Nephron progenitor cell (in vitro differentiated cells): ENCODE measurements at regions not wholly inside any gene's neighbourhood (a gene's known extent, or its start where the extent isn't known, plus 50 kb on each side); places are given as distances from the start of the nearest gene placed in this dataset.
"Not testable (repeated sequence)": the region's sequence is repeated elsewhere in the genome, so short reads cannot be mapped to it uniquely, and the experiment has no call there.

ENCODE experiments used
- DNase-seq: peaks from one replicate; pipeline ENCODE4 v3.0.0; 2021
- H3K27ac Mint-ChIP-seq: 2 replicates; pipeline ENCODE4 v1.8.0; 2021; ENCODE audit warnings: mild to moderate bottlenecking, moderate library complexity, mixed read lengths
- H3K27me3 Mint-ChIP-seq: 2 replicates; pipeline ENCODE4 v1.8.0; 2021; ENCODE audit warnings: mild to moderate bottlenecking, low read depth, mixed read lengths; ENCODE audit not compliant: poor library complexity
- H3K36me3 Mint-ChIP-seq: 2 replicates; pipeline ENCODE4 v1.8.0; 2021; ENCODE audit warnings: low read depth, mixed read lengths
- H3K4me1 Mint-ChIP-seq: 2 replicates; pipeline ENCODE4 v1.8.0; 2021; ENCODE audit warnings: mixed read lengths
- H3K4me3 Mint-ChIP-seq: 2 replicates; pipeline ENCODE4 v1.8.0; 2021; ENCODE audit warnings: mild to moderate bottlenecking, moderate library complexity, mixed read lengths
- H3K9me3 Mint-ChIP-seq: 2 replicates; pipeline ENCODE4 v1.8.0; 2021; ENCODE audit warnings: mild to moderate bottlenecking, moderate library complexity, mixed read lengths

DNA sequence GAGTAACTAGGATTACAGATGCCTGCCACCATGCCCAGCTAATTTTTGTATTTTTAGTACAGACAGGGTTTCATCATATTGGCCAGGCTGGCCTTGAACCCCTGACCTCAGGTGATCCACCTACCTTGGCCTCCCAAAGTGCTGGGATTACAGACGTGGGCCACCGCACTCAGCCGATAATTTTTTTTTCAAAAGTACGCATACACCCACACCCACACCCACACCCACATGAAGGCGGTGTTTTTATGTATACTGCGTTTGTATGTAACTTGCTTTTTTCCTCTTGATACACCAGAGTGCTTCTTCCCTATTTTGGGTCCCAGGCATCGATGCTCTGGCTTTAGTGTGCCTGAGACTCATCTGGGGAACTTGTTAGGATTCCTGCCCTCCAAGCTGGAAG, 2932.3 kb downstream of the RPIA start:
- H3K9me3 Mint-ChIP-seq, H3K27ac Mint-ChIP-seq, H3K4me1 Mint-ChIP-seq, H3K36me3 Mint-ChIP-seq, DNase-seq, H3K4me3 Mint-ChIP-seq, H3K27me3 Mint-ChIP-seq: not testable (repeated sequence)

DNA sequence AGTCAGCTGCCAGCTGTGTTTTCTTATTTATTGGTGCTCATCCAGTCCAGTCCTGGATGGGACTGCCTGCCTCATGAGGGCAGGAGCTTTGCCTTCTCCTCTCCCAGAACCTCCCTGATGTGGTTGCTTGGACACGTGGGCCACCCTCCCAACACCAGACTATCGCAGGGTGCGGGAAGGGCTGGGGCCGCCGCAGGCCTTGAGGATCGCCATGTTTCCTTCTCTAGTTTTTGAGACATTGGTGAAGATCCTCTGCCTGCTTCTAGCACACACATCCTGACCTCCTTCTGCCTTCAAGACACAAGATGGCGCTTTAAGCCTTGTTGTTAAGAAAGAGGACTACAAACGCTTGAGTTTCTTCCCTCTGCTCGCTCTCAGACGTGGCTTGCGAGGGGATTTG, 2937.0 kb downstream of the RPIA start:
- not testable (repeated sequence) for H3K27me3 Mint-ChIP-seq, H3K4me1 Mint-ChIP-seq, H3K27ac Mint-ChIP-seq, H3K4me3 Mint-ChIP-seq, DNase-seq, H3K36me3 Mint-ChIP-seq, H3K9me3 Mint-ChIP-seq

DNA sequence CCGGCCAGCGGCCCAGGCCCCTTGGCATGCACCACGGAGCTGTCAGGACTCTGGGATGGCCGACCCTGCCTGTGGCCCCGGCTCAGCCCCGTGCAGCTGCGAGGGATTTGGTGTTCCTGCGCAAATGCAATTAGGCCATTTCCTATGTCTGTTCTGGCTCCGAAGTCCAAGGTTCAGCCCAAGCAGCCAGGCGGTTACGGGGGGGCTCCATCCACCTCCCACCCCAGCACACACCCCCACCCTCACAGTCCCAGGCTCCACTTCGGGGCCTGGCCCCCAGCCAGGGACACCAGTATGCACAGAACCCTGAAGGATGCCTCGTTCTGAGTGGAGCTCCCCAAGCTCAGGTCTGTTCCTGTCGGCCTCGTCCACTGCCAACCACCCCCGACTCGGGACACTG, 2965.7 kb downstream of the RPIA start:
- not testable (repeated sequence) for H3K36me3 Mint-ChIP-seq, H3K27ac Mint-ChIP-seq, H3K4me3 Mint-ChIP-seq, H3K9me3 Mint-ChIP-seq, H3K4me1 Mint-ChIP-seq, H3K27me3 Mint-ChIP-seq, DNase-seq

DNA sequence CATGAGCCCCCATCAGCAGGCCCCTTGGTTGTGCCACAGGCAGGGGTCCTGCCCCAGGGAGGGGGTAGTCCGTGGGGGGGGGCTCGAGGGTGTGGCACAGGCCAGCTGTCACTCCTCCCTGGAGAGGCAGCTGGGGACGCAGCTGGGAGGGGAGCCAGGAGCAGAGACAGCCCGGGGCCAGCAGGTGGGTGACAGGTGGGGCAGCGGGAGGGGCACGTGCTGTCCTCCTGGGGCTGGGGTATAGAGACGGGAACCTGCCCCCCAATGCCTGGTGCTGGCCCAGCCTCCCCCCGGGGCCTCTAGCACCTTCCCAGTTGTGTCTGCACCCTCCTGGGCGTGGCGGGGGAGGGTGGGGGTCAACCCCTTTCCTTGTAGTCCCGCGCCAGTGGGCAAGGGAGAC, 2966.9 kb downstream of the RPIA start:
- not testable (repeated sequence) for H3K9me3 Mint-ChIP-seq, H3K36me3 Mint-ChIP-seq, H3K4me1 Mint-ChIP-seq, H3K27ac Mint-ChIP-seq, H3K27me3 Mint-ChIP-seq, H3K4me3 Mint-ChIP-seq, DNase-seq

DNA sequence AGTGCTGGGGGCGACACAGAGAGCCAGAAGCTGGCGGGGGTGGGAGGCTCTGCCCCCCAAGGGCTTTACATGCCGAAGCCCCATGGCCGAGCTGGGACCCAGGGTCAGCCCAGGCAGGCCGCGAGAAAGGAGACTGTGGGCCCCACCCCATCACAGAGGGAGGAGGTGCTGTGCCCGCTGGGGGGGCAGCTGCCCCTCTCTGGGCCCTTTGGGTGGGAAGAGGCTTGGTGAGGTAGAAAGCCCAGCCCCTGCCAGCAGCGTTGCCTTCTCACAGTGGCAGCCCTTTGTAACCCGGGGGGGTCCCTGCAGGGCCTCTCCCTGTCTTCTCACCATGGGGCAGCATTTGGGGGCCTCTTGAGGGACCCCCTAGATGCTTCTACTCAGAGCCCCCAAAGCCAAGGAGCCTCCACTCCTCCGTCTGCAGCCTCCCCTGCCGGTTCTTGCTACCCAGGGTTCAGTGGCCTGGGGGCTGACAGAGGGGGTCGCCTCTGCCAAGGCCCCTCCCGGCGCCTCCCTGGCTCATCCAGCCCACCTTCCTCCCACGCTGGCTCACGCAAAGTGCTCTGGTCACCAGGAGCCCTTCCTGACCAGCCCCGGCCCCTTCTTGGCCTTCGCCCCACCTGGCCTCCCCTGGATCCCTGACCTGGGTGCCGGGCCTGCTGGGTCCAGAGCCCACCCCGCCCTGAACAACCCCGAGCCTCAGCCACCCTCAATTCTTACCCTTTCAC, 2967.9 kb downstream of the RPIA start:
- H3K36me3 Mint-ChIP-seq, DNase-seq, H3K9me3 Mint-ChIP-seq, H3K4me1 Mint-ChIP-seq, H3K4me3 Mint-ChIP-seq, H3K27ac Mint-ChIP-seq, H3K27me3 Mint-ChIP-seq: not testable (repeated sequence)

DNA sequence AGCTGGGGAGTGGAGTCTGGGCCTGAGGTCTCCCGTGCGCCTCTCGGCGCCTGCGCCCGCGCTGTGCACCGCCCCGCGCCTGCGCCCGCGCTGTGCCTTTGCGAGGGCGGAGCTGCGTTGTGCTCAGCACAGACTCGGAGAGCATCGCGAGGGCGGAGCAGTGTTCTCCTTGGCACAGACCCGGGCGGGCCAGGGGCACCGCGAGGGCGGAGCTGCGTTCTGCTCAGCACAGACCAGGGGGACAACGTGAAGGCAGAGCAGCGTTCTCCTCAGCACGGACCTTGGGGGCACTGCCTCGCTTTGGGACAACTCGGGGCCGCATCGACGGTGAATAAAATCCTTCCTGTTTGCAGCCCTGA, 2968.4 kb downstream of the RPIA start:
- not testable (repeated sequence) for H3K36me3 Mint-ChIP-seq, H3K4me1 Mint-ChIP-seq, H3K27ac Mint-ChIP-seq, H3K27me3 Mint-ChIP-seq, H3K9me3 Mint-ChIP-seq
- DNase-seq: peak; percentile 10
- H3K4me3 Mint-ChIP-seq: peak overlapping the region; percentile 69

DNA sequence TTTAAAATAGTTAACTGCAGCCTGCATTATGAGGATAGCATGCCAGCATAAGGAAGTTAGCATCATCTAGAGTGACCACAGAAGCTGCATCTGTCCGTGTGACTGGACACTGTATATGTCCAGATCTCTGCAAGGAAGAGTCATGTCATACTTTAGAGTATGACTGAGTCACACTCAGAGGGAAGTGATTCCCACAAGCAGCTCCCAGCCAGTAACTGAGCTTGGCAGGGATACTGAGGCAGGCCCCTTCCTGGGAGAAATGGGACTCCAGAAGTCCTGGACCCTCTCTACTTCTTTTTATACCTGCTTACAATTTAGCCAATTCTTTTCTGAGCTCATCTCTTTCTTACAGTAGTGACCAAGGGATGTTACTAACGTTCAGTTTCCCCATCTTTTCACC, 2975.9 kb downstream of the RPIA start:
- not testable (repeated sequence) for DNase-seq, H3K4me1 Mint-ChIP-seq, H3K36me3 Mint-ChIP-seq, H3K27me3 Mint-ChIP-seq, H3K27ac Mint-ChIP-seq, H3K9me3 Mint-ChIP-seq, H3K4me3 Mint-ChIP-seq

DNA sequence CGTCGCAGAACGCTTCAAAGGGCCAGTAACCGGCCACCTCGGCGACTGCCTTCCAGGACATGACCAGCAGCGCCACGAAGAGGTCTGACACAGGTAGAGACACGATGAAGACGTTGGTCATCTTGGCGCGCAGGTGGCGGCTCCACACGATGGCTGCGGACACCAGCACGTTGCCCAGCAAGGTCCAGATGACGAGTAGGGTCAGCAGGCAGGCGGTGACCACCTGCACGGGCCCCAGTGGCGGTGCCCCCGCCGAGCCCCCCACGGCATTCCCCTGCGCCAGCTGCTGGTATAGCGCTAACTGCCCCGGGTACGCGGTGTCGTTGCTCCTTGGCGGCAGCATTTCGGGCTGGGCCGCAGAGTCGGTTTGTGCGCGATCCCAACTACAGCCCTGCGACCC, 2994.1 kb downstream of the RPIA start:
- not testable (repeated sequence) for H3K36me3 Mint-ChIP-seq, H3K4me3 Mint-ChIP-seq, H3K27ac Mint-ChIP-seq, H3K27me3 Mint-ChIP-seq, DNase-seq, H3K4me1 Mint-ChIP-seq, H3K9me3 Mint-ChIP-seq

DNA sequence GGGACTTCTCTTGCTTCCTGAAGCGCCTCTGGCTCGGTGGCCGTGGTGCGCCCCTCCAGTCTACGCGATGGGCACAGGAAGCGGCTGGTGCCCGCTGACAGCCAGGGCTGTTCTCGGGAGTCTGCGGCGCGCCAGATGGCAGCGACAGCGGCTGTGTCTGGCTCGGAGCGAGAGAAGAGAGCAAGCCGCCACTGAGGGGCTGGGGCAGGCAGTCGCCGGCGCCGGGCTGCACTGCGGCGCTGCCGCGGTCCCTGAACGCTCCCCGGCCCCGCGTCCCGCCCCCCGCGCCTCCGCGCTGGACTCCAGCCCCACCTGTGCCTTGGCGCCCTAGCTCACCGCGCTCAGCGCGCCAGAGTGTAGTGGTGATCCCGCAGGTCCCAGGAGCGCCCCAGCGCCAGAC, 2994.6 kb downstream of the RPIA start:
- H3K4me1 Mint-ChIP-seq, H3K36me3 Mint-ChIP-seq, H3K9me3 Mint-ChIP-seq, H3K27ac Mint-ChIP-seq, H3K27me3 Mint-ChIP-seq, H3K4me3 Mint-ChIP-seq: not testable (repeated sequence)
- peak; percentile 4 for DNase-seq
